Osteoblast (primary cell): ENCODE measurements at regions not wholly inside any gene's neighbourhood (a gene's known extent, or its start where the extent isn't known, plus 50 kb on each side); places are given as distances from the start of the nearest gene placed in this dataset.

Experiments
- DNase-seq: peaks from one replicate; pipeline ENCODE4 v3.0.0; 2011; ENCODE audit warnings: low spot score, mixed read lengths; ENCODE audit not compliant: insufficient read length; ENCODE audit errors: missing footprints
- H2AFZ ChIP-seq: 2 replicates; pipeline ENCODE4 v1.6.0; 2011; ENCODE audit warnings: mild to moderate bottlenecking, low read length
- H3K27ac ChIP-seq: 2 replicates; pipeline ENCODE4 v1.5.1; 2011; ENCODE audit warnings: mild to moderate bottlenecking, low read depth, low read length, moderate library complexity
- H3K27me3 ChIP-seq: 2 replicates; pipeline ENCODE4 v1.6.0; 2012; ENCODE audit warnings: mild to moderate bottlenecking, control low read depth, inconsistent platforms, low read length, moderate library complexity; ENCODE audit not compliant: insufficient read depth
- H3K36me3 ChIP-seq: 2 replicates; pipeline ENCODE4 v1.5.1; 2011; ENCODE audit warnings: mild to moderate bottlenecking, low read length, control low read depth, moderate library complexity; ENCODE audit not compliant: insufficient read depth
- H3K4me1 ChIP-seq: 2 replicates; pipeline ENCODE4 v1.5.1; 2011; ENCODE audit warnings: mild to moderate bottlenecking, low read length, control low read depth, moderate library complexity; ENCODE audit not compliant: insufficient read depth
- H3K4me2 ChIP-seq: 2 replicates; pipeline ENCODE4 v1.6.0; 2011; ENCODE audit warnings: mild to moderate bottlenecking, low read length; ENCODE audit not compliant: insufficient read depth
- H3K4me3 ChIP-seq: fragments of 200-600 bp; sonication (generic); 3 replicates; pipeline ENCODE4 v1.5.1; 2012; ENCODE audit warnings: mild to moderate bottlenecking, low read length, inconsistent platforms; ENCODE audit not compliant: insufficient read depth
- H3K79me2 ChIP-seq: 2 replicates; pipeline ENCODE4 v1.6.0; 2012; ENCODE audit warnings: mild to moderate bottlenecking, low read length, control low read depth, inconsistent platforms; ENCODE audit not compliant: insufficient read depth
- H3K9me3 ChIP-seq: 2 replicates; pipeline ENCODE4 v1.5.1; 2011; ENCODE audit warnings: low read depth, low read length, control low read depth
- H4K20me1 ChIP-seq: 2 replicates; pipeline ENCODE4 v1.6.0; 2012; ENCODE audit warnings: mild to moderate bottlenecking, low read length, control low read depth; ENCODE audit not compliant: insufficient read depth
- CTCF ChIP-seq: IDR thresholded peaks from 2 replicates; pipeline ENCODE4 v1.5.1; 2011; ENCODE audit warnings: mild to moderate bottlenecking, low read depth, low read length, moderate library complexity; ENCODE audit errors: extremely low read depth

GRCh38 chr17:70318051-70318450 lies 148.7 kb downstream of the KCNJ2 start:
- no peaks in the 10 kb centered on the region for H3K27me3 ChIP-seq
- no peaks in the 10 kb centered on the region for H3K79me2 ChIP-seq
- TF ChIP-seq CTCF, result no peak
- no peaks in the 10 kb centered on the region for H4K20me1 ChIP-seq
- H3K4me3 ChIP-seq, result no peak overlapping the region
- no peaks in the 10 kb centered on the region for H3K4me1 ChIP-seq
- no peak overlapping the region for H2AFZ ChIP-seq
- no peak for DNase-seq
- H3K27ac ChIP-seq, result no peak overlapping the region
- H3K9me3 ChIP-seq, result no peaks in the 10 kb centered on the region
- no peaks in the 10 kb centered on the region for H3K36me3 ChIP-seq
- H3K4me2 ChIP-seq, result no peak overlapping the region

- no peak overlapping the region for H3K4me2 ChIP-seq
- H3K4me3 ChIP-seq, result no peak overlapping the region
- H4K20me1 ChIP-seq, result no peaks in the 10 kb centered on the region
- no peak for TF ChIP-seq CTCF
- DNase-seq, result no peak
- no peak overlapping the region for H2AFZ ChIP-seq
- H3K36me3 ChIP-seq, result no peaks in the 10 kb centered on the region
- H3K9me3 ChIP-seq, result no peaks in the 10 kb centered on the region
- no peaks in the 10 kb centered on the region for H3K4me1 ChIP-seq
- no peaks in the 10 kb centered on the region for H3K27me3 ChIP-seq
- H3K79me2 ChIP-seq, result no peaks in the 10 kb centered on the region
- no peak overlapping the region for H3K27ac ChIP-seq
Measured at GRCh38 chr17:70319516-70319915, 150.2 kb downstream of the KCNJ2 start.

- H3K27me3 ChIP-seq, result no peaks in the 10 kb centered on the region
- H4K20me1 ChIP-seq, result no peaks in the 10 kb centered on the region
- H3K79me2 ChIP-seq, result no peaks in the 10 kb centered on the region
- H3K9me3 ChIP-seq, result no peaks in the 10 kb centered on the region
- H3K4me3 ChIP-seq, result no peak overlapping the region
- no peak overlapping the region for H2AFZ ChIP-seq
- no peak overlapping the region for H3K27ac ChIP-seq
- no peak for DNase-seq
- H3K4me1 ChIP-seq, result no peaks in the 10 kb centered on the region
- no peak overlapping the region for H3K4me2 ChIP-seq
- no peak for TF ChIP-seq CTCF
- no peaks in the 10 kb centered on the region for H3K36me3 ChIP-seq
Measured at GRCh38 chr17:70320673-70321345, 151.5 kb downstream of the KCNJ2 start.

- no peak for TF ChIP-seq CTCF
- Histone ChIP-seq H3K27me3 (no peaks in the 10 kb centered on the region), H3K79me2 (no peaks in the 10 kb centered on the region), H4K20me1 (no peaks in the 10 kb centered on the region), H3K36me3 (no peaks in the 10 kb centered on the region), H3K27ac (no peak overlapping the region), H3K4me2 (no peak overlapping the region), H3K4me1 (no peaks in the 10 kb centered on the region), H3K9me3 (no peaks in the 10 kb centered on the region), H3K4me3 (no peak overlapping the region), H2AFZ (no peak overlapping the region)
- no peak for DNase-seq
Measured at GRCh38 chr17:70321352-70321751, 152.0 kb downstream of the KCNJ2 start.
